ENCODE measurements at regions not wholly inside any gene's neighbourhood (a gene's known extent, or its start where the extent isn't known, plus 50 kb on each side); places are given as distances from the start of the nearest gene placed in this dataset.

DNA sequence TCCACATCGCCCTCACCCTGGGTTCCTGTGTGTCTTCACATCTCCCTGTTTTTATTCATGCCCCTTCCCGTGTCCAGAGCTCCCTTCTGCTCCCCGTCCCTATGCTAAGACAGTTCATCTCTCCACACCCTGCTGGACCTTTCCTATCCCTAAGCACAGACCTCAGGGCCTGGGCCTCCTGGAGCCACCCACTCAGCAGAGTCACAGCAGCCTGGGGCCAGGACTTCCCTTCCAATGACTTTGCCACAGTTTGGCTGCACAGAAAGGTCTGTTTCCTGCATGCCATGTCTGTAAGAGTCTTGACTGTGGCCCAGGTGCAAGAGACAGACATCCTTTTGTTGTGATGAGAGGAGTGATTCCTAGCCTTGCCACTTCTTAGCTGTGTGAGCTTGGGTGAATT lies 470.7 kb downstream of the TSHZ3 start:
- no peak for TF ChIP-seq TOX (CRISPR knock-in tag; IDR thresholded peaks at IDR 0.05; ENCODE audit: borderline replicate concordance)
- TF ChIP-seq, protein P1, sequence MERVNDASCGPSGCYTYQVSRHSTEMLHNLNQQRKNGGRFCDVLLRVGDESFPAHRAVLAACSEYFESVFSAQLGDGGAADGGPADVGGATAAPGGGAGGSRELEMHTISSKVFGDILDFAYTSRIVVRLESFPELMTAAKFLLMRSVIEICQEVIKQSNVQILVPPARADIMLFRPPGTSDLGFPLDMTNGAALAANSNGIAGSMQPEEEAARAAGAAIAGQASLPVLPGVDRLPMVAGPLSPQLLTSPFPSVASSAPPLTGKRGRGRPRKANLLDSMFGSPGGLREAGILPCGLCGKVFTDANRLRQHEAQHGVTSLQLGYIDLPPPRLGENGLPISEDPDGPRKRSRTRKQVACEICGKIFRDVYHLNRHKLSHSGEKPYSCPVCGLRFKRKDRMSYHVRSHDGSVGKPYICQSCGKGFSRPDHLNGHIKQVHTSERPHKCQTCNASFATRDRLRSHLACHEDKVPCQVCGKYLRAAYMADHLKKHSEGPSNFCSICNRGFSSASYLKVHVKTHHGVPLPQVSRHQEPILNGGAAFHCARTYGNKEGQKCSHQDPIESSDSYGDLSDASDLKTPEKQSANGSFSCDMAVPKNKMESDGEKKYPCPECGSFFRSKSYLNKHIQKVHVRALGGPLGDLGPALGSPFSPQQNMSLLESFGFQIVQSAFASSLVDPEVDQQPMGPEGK (CRISPR knock-in tag; IDR thresholded peaks at IDR 0.05; ENCODE audit: borderline replicate concordance), result no peak
- no peak for TF ChIP-seq ZNF565 (CRISPR knock-in tag; conservative IDR thresholded peaks at IDR 0.05; ENCODE audit: low read depth)
- TF ChIP-seq, protein P2, sequence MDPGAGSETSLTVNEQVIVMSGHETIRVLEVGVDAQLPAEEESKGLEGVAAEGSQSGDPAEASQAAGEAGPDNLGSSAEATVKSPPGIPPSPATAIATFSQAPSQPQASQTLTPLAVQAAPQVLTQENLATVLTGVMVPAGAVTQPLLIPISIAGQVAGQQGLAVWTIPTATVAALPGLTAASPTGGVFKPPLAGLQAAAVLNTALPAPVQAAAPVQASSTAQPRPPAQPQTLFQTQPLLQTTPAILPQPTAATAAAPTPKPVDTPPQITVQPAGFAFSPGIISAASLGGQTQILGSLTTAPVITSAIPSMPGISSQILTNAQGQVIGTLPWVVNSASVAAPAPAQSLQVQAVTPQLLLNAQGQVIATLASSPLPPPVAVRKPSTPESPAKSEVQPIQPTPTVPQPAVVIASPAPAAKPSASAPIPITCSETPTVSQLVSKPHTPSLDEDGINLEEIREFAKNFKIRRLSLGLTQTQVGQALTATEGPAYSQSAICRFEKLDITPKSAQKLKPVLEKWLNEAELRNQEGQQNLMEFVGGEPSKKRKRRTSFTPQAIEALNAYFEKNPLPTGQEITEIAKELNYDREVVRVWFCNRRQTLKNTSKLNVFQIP (CRISPR knock-in tag; IDR thresholded peaks at IDR 0.05; ENCODE audit: borderline replicate concordance, low read depth), result no peak
- TF ChIP-seq, protein P3, sequence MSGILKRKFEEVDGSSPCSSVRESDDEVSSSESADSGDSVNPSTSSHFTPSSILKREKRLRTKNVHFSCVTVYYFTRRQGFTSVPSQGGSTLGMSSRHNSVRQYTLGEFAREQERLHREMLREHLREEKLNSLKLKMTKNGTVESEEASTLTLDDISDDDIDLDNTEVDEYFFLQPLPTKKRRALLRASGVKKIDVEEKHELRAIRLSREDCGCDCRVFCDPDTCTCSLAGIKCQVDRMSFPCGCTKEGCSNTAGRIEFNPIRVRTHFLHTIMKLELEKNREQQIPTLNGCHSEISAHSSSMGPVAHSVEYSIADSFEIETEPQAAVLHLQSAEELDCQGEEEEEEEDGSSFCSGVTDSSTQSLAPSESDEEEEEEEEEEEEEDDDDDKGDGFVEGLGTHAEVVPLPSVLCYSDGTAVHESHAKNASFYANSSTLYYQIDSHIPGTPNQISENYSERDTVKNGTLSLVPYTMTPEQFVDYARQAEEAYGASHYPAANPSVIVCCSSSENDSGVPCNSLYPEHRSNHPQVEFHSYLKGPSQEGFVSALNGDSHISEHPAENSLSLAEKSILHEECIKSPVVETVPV (CRISPR knock-in tag; IDR thresholded peaks at IDR 0.05), result no peak
- TF ChIP-seq CSDC2 (CRISPR knock-in tag; IDR thresholded peaks at IDR 0.05), result no peak
- TF ChIP-seq, protein P4, sequence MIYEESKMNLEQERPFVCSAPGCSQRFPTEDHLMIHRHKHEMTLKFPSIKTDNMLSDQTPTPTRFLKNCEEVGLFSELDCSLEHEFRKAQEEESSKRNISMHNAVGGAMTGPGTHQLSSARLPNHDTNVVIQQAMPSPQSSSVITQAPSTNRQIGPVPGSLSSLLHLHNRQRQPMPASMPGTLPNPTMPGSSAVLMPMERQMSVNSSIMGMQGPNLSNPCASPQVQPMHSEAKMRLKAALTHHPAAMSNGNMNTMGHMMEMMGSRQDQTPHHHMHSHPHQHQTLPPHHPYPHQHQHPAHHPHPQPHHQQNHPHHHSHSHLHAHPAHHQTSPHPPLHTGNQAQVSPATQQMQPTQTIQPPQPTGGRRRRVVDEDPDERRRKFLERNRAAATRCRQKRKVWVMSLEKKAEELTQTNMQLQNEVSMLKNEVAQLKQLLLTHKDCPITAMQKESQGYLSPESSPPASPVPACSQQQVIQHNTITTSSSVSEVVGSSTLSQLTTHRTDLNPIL (CRISPR knock-in tag; IDR thresholded peaks at IDR 0.05; ENCODE audit: low read depth), result no peak
- TF ChIP-seq ZC3H10 (CRISPR knock-in tag; IDR thresholded peaks at IDR 0.05), result no peak

All from SK-N-SH treated with all-trans-retinoic acid at 6 μM for 48 hours (cell line).